ENCODE measurements at regions not wholly inside any gene's neighbourhood (a gene's known extent, or its start where the extent isn't known, plus 50 kb on each side); places are given as distances from the start of the nearest gene placed in this dataset.

DNA sequence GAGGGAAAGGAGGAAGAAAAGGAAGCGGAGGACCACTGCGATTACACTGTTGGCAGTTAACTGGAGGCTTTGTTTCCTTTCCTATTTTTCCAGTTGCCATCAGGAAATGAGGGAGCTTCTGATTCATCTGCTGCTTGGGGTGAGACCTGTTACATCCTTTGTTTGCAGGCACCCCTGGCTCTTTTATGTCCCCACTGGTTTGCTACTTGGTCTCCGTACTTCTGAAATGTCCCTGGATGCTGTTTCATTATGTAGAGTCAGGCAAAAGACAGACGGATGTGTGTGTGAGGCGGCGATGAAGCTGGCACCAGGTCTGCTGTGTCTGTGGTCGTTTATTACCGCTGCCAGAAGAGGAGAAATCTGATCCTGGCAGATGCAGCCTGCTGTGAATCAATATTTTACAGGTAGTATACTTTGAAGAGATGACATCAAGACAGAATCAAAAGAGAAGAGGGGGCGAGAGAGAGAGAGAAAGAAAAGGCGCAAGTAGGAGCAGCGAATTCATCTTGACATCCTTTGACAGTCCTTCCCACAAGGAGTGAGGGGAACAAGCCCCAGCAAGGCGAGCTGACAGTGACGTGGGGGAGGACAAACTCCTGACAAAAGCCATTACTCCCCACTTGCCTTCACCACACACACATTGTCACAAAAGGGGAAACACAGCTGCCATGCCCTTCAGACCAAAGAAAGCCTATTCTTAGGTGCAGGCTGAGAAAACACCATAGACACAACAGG is 145.9 kb upstream of the FBXL4 start:
- no peak for TF ChIP-seq SUZ12 (IDR thresholded peaks at IDR 0.05; ENCODE audit: extremely low read depth, insufficient read depth, insufficient read length)
- TF ChIP-seq YY1 (IDR thresholded peaks at IDR 0.05; ENCODE audit: insufficient read depth, insufficient read length), result no peak
- TF ChIP-seq ZNF274 (IDR thresholded peaks at IDR 0.05; ENCODE audit: low read depth, low read length), result no peak
